Stimulated activated CD4-positive, alpha-beta T cell treated with anti-CD3 and anti-CD28 coated beads, Interleukin-1b, Interleukin-23, amount 100 ng/mL, for 4 hours (primary cell): ENCODE measurements at regions not wholly inside any gene's neighbourhood (a gene's known extent, or its start where the extent isn't known, plus 50 kb on each side); places are given as distances from the start of the nearest gene placed in this dataset.

Source experiments
- DNase-seq, 2 donors: peaks; one replicate each; pipeline ENCODE4 v3.0.0-alpha.2; 2020; ENCODE audit warnings: low read depth in 2 of 2

- DNase-seq, result no peak
Measured at GRCh38 chr12:87930033-87930432, 99.2 kb downstream of the C12orf50 start.

- no peak for DNase-seq
Measured at GRCh38 chr12:87929346-87929745, 99.9 kb downstream of the C12orf50 start.

GRCh38 chr12:87928031-87928430 is 101.2 kb downstream of the C12orf50 start:
- DNase-seq, result no peak

- DNase-seq, result no peak
Measured at GRCh38 chr12:87925021-87925420, 104.2 kb downstream of the C12orf50 start.

- no peak for DNase-seq
Measured at GRCh38 chr12:87924149-87924548, 105.1 kb downstream of the C12orf50 start.

GRCh38 chr12:87923361-87923760 is 105.8 kb downstream of the C12orf50 start:
- no peak for DNase-seq

- DNase-seq, result no peak
Measured at GRCh38 chr12:87922736-87923135, 106.5 kb downstream of the C12orf50 start.

- DNase-seq, result no peak
Measured at GRCh38 chr12:87921621-87922020, 107.6 kb downstream of the C12orf50 start.

- no peak for DNase-seq
Measured at GRCh38 chr12:87920139-87920538, 109.1 kb downstream of the C12orf50 start.

GRCh38 chr12:87901457-87901856 is 127.7 kb downstream of the C12orf50 start:
- DNase-seq, result no peak

GRCh38 chr12:87897662-87898061 is 131.5 kb downstream of the C12orf50 start:
- no peak for DNase-seq

- no peak for DNase-seq
Measured at GRCh38 chr12:87883806-87884205, 145.4 kb downstream of the C12orf50 start.

GRCh38 chr12:87879141-87879540 is 150.1 kb downstream of the C12orf50 start:
- no peak for DNase-seq

GRCh38 chr12:87870493-87871460 is 158.4 kb downstream of the C12orf50 start:
- DNase-seq, result no peak

GRCh38 chr12:87870061-87870460 is 159.1 kb downstream of the C12orf50 start:
- DNase-seq, result no peak

- DNase-seq, result no peak
Measured at GRCh38 chr12:87866578-87867292, 162.5 kb downstream of the C12orf50 start.

- no peak for DNase-seq
Measured at GRCh38 chr12:87861791-87862190, 167.4 kb downstream of the C12orf50 start.

GRCh38 chr12:87853448-87854003 is 175.7 kb downstream of the C12orf50 start:
- DNase-seq, result no peak

GRCh38 chr12:87849074-87849473 is 180.1 kb downstream of the C12orf50 start:
- DNase-seq, result no peak

GRCh38 chr12:87848248-87848868 is 180.8 kb downstream of the C12orf50 start:
- peak in 1 of 2 donors; percentile 0 for DNase-seq

- no peak for DNase-seq
Measured at GRCh38 chr12:87847147-87847546, 182.1 kb downstream of the C12orf50 start.

GRCh38 chr12:87846045-87846444 is 183.2 kb downstream of the C12orf50 start:
- no peak for DNase-seq
